Activated naive CD8-positive, alpha-beta T cell treated with anti-CD3 and anti-CD28 coated beads for 36 hours (primary cell): ENCODE measurements at regions not wholly inside any gene's neighbourhood (a gene's known extent, or its start where the extent isn't known, plus 50 kb on each side); places are given as distances from the start of the nearest gene placed in this dataset.

Source experiments
- DNase-seq: peaks from one replicate; pipeline ENCODE4 v3.0.0; 2021
- H3K27ac Mint-ChIP-seq: one replicate; pipeline ENCODE4 v1.8.0; 2022; ENCODE audit warnings: mild to moderate bottlenecking, moderate library complexity, mixed read lengths
- H3K27me3 Mint-ChIP-seq: one replicate; pipeline ENCODE4 v1.8.0; 2022; ENCODE audit warnings: mild to moderate bottlenecking, mixed read lengths
- H3K36me3 Mint-ChIP-seq: one replicate; pipeline ENCODE4 v1.8.0; 2021; ENCODE audit warnings: mild to moderate bottlenecking, mixed read lengths
- H3K4me1 Mint-ChIP-seq: one replicate; pipeline ENCODE4 v1.8.0; 2021; ENCODE audit warnings: mixed read lengths
- H3K4me3 Mint-ChIP-seq: one replicate; pipeline ENCODE4 v1.8.0; 2022; ENCODE audit warnings: mild to moderate bottlenecking, moderate library complexity, mixed read lengths
- H3K9me3 Mint-ChIP-seq: one replicate; pipeline ENCODE4 v1.8.0; 2022; ENCODE audit warnings: mixed read lengths

DNA sequence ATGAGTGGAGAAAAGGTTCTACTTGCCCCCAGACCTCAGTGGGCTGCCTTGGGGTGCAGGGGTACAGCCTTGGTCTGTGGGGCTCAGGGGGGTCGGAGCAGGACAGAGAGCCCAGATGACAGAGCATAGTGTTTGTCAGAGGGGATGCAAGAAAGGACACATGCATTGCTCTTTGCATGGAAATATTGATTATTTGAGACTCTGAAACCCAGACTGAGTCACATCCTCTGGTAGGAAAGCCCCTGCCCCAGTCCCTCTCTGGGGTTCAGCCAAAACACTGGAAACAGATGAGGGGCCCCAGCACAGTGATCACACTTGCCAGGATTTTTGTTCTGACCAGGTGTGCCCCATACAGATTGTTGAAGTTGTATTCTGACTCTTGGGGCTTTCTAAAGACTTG, 1094.4 kb downstream of the BCL11B start:
- H3K36me3 Mint-ChIP-seq: peaks cover 13% of the 10 kb centered on the region
- H3K4me1 Mint-ChIP-seq: peaks cover 93% of the 10 kb centered on the region

DNA sequence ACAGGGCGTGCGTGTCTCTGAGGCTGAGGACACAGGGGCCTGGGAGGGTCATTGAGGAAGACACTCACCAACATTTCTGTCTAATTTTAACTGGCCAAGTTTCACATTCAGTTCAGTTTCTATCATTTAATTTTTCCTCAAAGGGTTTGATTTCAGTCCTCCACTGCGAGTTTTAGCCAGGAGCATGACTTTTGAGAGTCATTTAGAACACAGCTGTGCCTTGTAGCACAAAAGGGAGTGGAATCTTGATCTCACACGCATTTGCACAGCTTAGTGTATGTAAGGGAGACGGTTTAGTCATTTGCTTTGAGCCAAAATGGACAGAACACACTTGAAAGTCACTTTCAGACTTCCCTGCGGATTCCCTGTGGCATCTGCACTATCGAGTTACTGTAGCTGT, 1090.8 kb downstream of the BCL11B start:
- H3K27ac Mint-ChIP-seq: peak overlapping the region; percentile 96
- no peak for DNase-seq
- no peaks in the 10 kb centered on the region for H3K27me3 Mint-ChIP-seq
- H3K36me3 Mint-ChIP-seq: peaks cover 21% of the 10 kb centered on the region
- peaks cover 92% of the 10 kb centered on the region for H3K4me1 Mint-ChIP-seq
- peaks cover 2% of the 10 kb centered on the region for H3K9me3 Mint-ChIP-seq
- H3K4me3 Mint-ChIP-seq: peak overlapping the region; percentile 16

More for the DNA sequence above, 1094.4 kb downstream of the BCL11B start:
- H3K27ac Mint-ChIP-seq: peak overlapping the region; percentile 95
- H3K27me3 Mint-ChIP-seq: no peaks in the 10 kb centered on the region
- H3K9me3 Mint-ChIP-seq: peaks cover 2% of the 10 kb centered on the region
- peak; percentile 83 for DNase-seq
- H3K4me3 Mint-ChIP-seq: peak overlapping the region; percentile 67

DNA sequence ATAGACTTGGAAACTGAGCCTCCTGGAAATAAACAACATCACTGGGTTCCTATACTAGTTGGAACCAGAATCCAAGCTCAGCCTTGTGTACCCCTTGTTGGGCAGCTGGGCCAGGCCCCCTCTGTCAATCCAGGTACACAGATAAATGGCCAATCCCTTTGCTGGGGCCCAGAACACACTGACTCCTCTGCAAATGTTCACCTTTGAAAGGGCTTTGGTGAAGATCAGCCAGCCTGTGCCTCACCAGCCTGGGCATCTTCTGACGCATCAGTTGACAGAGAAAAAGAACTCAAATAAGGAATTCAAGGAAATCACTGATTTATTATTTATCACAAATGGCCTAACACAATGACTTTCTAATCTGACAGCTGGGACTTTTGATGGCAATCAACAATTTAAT, 1090.2 kb downstream of the BCL11B start:
- H3K36me3 Mint-ChIP-seq: peaks cover 21% of the 10 kb centered on the region
- peak overlapping the region; percentile 96 for H3K27ac Mint-ChIP-seq
- H3K27me3 Mint-ChIP-seq: no peaks in the 10 kb centered on the region
- peaks cover 2% of the 10 kb centered on the region for H3K9me3 Mint-ChIP-seq
- H3K4me1 Mint-ChIP-seq: peaks cover 91% of the 10 kb centered on the region
- peak overlapping the region; percentile 24 for H3K4me3 Mint-ChIP-seq
- no peak for DNase-seq

DNA sequence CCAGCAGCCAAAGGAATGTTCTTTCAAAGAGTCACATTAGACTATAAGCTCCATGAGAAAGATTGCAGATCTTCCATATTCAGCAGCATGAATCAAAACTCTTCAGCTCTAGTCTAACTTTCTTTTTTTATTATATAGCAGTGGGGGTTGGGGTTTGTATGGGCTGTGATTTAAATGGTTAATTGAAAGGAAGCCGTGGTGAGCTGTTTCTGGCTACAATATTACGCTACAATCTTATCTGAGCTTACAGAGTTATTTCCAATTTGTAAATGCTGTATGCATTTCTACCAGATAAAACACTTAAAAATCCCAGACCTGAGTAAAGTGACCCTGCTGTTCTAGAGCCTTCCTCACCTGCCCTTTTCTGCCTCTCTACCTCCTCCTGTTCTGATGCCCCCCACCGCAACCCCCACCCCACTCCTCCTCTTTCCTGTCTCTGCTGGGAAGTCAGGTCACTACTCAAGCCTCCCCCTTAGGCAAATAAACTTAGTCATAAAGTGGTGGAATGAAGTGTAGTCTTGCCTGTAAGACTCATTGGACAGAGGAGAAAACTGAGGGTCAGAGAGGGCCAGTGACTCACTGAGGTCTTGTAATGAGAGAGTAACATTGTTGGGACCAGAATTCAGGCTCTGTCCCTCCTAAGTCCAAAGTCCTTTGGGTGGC, 1089.5 kb downstream of the BCL11B start:
- H3K4me3 Mint-ChIP-seq: peak overlapping the region; percentile 56
- H3K9me3 Mint-ChIP-seq: peaks cover 2% of the 10 kb centered on the region
- H3K4me1 Mint-ChIP-seq: peaks cover 91% of the 10 kb centered on the region
- H3K36me3 Mint-ChIP-seq: peaks cover 21% of the 10 kb centered on the region
- DNase-seq: peak; percentile 50
- peak overlapping the region; percentile 96 for H3K27ac Mint-ChIP-seq
- H3K27me3 Mint-ChIP-seq: no peaks in the 10 kb centered on the region

DNA sequence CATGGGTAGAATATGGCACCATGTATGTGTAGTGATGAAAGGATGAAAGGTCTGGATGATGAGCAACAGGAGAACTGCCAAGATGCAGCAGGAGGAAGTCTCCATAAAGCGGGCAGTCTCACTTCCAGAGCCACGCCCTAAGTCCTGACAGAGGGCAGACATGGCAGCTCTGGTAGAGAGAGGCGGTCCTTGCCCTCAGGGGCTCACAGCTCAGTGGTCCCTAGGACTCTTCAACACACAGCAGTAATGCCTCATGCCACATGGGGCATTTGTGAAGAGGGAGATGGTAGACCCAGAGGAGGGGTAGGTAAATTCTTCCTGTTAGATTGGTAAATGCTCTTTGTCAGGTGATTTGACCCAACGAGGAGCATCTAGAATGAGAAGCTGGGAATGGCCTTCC, 1088.4 kb downstream of the BCL11B start:
- Mint-ChIP-seq H3K9me3 (peaks cover under 1% of the 10 kb centered on the region), H3K4me1 (peaks cover 92% of the 10 kb centered on the region), H3K27ac (peak overlapping the region; percentile 96), H3K27me3 (no peaks in the 10 kb centered on the region), H3K36me3 (peaks cover 20% of the 10 kb centered on the region), H3K4me3 (peak overlapping the region; percentile 12)
- DNase-seq: no peak

DNA sequence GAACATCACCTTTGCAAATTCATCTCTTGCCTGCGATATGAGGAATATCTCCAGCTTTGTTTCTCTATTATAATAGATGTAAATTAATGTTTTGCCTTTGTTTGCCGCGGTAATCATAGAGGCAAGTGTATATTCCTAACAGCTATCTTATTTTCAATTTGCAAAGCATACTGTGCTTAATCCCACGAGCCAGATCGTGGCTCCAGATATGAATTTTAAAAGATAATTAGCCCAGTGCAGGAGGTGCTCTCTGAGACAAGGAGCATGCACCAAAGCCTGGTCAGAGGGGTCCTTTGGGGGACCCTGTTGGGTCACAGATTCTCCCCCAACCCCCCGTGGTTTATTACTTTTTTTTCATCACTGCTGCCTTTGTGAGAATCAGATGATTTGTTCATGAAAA, 1087.5 kb downstream of the BCL11B start:
- Mint-ChIP-seq H3K27me3 (no peaks in the 10 kb centered on the region), H3K27ac (peak overlapping the region; percentile 96), H3K4me1 (peaks cover 93% of the 10 kb centered on the region), H3K36me3 (peaks cover 15% of the 10 kb centered on the region), H3K4me3 (no peak overlapping the region), H3K9me3 (no peaks in the 10 kb centered on the region)
- DNase-seq: no peak

DNA sequence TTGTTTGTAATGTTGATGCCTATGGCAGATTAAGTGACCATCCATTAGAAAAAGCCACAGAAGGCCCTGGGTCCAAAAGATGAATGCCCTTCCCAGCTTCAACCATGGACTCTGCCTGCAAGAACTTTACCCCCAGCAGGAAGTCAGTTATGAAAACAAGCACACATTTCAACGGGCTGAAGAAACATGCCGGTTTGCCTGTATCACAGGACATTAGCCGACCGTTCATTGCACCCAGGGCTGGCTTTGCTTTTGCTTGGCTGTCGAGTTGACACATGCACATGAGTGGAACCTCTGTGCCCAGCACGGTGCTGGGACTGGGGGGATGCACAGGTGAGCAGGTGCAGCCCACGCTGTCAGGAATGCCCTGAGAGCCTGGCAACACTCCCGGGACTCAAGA, 1087.0 kb downstream of the BCL11B start:
- peaks cover 10% of the 10 kb centered on the region for H3K36me3 Mint-ChIP-seq
- H3K4me1 Mint-ChIP-seq: peaks cover 93% of the 10 kb centered on the region
- peak overlapping the region; percentile 96 for H3K27ac Mint-ChIP-seq
- no peak for DNase-seq
- H3K27me3 Mint-ChIP-seq: no peaks in the 10 kb centered on the region
- H3K9me3 Mint-ChIP-seq: no peaks in the 10 kb centered on the region
- H3K4me3 Mint-ChIP-seq: peak overlapping the region; percentile 57

DNA sequence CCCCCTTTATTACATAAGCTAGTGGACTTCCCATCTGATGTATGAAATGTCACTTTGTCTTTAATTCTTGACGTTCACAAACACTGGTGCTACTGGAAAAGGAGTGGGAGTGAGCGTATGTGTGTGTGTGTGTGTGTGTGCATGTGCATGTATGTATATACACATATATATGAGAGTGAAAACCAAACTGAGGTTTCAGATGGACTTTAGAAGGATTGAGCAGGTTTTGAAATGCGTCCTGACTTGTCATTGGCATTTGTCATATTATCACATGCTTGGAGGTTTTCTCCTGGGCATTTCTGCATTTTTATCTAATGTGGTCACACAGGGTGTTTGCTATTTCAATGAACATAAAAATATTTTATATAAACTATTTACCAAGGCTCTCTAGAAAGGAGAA, 1085.9 kb downstream of the BCL11B start:
- H3K27ac Mint-ChIP-seq: peak overlapping the region; percentile 96
- H3K36me3 Mint-ChIP-seq: peaks cover 14% of the 10 kb centered on the region
- DNase-seq: no peak
- peak overlapping the region; percentile 59 for H3K4me3 Mint-ChIP-seq
- peaks cover 96% of the 10 kb centered on the region for H3K4me1 Mint-ChIP-seq
- H3K9me3 Mint-ChIP-seq: peaks cover 3% of the 10 kb centered on the region
- no peaks in the 10 kb centered on the region for H3K27me3 Mint-ChIP-seq

DNA sequence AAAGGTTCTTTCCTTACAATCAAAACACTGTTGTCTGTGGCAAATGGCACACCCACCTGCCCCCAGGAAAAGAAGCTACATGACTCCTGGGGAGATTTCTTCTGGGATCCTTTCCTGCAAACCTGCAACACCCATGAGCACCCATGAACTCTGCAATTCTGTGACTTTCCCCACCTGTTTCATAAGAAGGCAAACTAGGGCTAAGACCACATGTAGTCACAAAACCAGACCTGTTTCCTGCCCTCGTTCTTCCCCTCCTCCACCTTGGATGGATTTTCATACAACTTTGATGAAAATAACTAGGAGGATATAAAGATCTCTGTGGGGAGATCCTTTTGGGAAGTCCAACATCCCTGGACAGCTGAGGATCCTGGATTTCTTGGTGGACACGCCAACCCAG, 1084.7 kb downstream of the BCL11B start:
- peak overlapping the region; percentile 92 for H3K27ac Mint-ChIP-seq
- H3K9me3 Mint-ChIP-seq: peaks cover 3% of the 10 kb centered on the region

DNA sequence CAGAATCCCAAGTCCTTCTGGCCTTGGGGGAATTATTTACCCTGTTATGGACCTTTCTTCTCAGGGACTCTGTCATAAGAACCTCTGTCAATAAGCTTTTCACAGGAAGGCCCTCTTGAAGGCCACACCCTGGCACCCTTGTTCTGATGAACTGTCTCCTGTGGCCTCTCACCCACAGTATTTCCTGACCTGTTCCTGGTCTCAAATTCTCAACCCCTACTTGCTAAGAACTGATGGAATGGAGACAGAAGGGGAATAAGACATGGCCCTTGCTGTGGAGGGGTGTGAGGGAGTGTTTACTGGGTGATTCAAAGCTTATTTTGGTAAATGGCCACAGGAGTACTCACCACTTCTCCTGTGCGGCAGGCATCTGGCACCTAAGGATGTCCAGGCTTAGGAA, 1082.9 kb downstream of the BCL11B start:
- peak overlapping the region; percentile 69 for H3K4me3 Mint-ChIP-seq
- H3K9me3 Mint-ChIP-seq: peaks cover 3% of the 10 kb centered on the region
- DNase-seq: no peak
- H3K27me3 Mint-ChIP-seq: no peaks in the 10 kb centered on the region
- H3K4me1 Mint-ChIP-seq: peaks cover 92% of the 10 kb centered on the region
- H3K27ac Mint-ChIP-seq: peak overlapping the region; percentile 92
- peaks cover 16% of the 10 kb centered on the region for H3K36me3 Mint-ChIP-seq

More for the DNA sequence above, 1084.7 kb downstream of the BCL11B start:
- Mint-ChIP-seq H3K4me1 (peaks cover 94% of the 10 kb centered on the region), H3K4me3 (no peak overlapping the region), H3K27me3 (no peaks in the 10 kb centered on the region), H3K36me3 (peaks cover 14% of the 10 kb centered on the region)
- DNase-seq: no peak

DNA sequence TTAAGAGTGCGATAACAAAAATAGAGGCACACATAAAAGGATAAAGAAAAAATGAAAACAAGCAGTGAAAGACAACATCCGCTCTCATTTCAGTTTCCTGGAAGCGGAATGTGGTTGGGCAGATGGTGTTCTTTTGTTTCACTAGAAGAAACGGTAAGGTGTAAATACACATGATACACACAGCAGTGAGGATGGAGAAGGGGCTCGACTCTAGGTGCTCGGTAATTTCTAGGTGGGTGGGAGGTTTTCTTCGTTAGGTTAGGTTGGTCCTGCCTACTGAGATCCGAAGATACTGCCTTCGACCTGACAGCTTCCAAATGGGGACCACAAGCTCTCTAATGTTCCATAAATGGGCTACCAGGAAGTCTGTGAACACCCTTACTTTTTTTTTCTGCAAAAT, 1082.5 kb downstream of the BCL11B start:
- no peak for DNase-seq
- Mint-ChIP-seq H3K36me3 (peaks cover 18% of the 10 kb centered on the region), H3K4me1 (peaks cover 92% of the 10 kb centered on the region), H3K9me3 (peaks cover 3% of the 10 kb centered on the region), H3K27me3 (no peaks in the 10 kb centered on the region), H3K4me3 (peak overlapping the region; percentile 69), H3K27ac (peak overlapping the region; percentile 92)

DNA sequence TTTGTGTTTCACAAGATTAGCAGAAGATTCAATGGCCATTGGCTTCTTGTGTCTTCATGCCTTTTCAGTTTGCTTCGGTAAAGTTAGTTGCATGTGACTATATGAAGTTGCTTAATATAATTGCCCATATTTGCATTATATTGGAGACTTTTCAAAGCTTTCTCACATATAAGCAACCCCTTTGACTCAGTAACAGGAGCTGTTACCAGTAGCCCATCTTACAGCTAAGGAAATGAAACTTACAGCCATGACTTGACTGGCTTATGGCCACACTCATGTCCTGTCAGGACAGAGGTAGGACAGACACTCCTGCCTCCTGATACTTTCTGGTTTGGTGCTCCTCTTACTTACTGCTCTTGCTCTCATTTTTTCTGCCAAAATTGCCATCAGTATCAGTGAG, 1082.1 kb downstream of the BCL11B start:
- H3K27ac Mint-ChIP-seq: peak overlapping the region; percentile 92
- peaks cover 3% of the 10 kb centered on the region for H3K9me3 Mint-ChIP-seq
- peaks cover 93% of the 10 kb centered on the region for H3K4me1 Mint-ChIP-seq

DNA sequence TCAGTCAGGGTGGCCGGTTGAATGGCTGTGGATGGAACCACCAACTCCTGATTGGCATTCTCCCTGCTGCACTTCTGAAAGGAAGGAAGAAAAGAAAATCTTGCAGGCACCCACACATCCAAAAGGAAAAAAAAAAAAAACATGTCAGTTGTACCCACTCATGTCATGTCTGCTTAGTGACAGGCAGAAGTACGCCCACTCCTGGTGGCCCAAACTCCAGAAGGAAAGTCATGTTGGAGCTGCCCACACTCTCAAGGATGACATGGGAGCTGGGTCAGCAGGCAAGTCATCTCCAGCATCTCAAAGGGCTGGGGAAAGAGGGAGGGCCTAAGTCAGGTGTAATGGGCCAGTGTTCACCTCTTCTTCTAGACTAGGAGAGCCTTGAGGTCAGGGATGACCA, 1079.1 kb downstream of the BCL11B start:
- peak overlapping the region; percentile 92 for H3K27ac Mint-ChIP-seq
- H3K4me3 Mint-ChIP-seq: no peak overlapping the region
- H3K36me3 Mint-ChIP-seq: peaks cover 18% of the 10 kb centered on the region
- no peaks in the 10 kb centered on the region for H3K27me3 Mint-ChIP-seq
- H3K4me1 Mint-ChIP-seq: peaks cover 90% of the 10 kb centered on the region
- H3K9me3 Mint-ChIP-seq: peaks cover 3% of the 10 kb centered on the region
- no peak for DNase-seq

More for the DNA sequence above, 1082.1 kb downstream of the BCL11B start:
- Mint-ChIP-seq H3K36me3 (peaks cover 19% of the 10 kb centered on the region), H3K27me3 (no peaks in the 10 kb centered on the region), H3K4me3 (peak overlapping the region; percentile 69)
- DNase-seq: no peak

DNA sequence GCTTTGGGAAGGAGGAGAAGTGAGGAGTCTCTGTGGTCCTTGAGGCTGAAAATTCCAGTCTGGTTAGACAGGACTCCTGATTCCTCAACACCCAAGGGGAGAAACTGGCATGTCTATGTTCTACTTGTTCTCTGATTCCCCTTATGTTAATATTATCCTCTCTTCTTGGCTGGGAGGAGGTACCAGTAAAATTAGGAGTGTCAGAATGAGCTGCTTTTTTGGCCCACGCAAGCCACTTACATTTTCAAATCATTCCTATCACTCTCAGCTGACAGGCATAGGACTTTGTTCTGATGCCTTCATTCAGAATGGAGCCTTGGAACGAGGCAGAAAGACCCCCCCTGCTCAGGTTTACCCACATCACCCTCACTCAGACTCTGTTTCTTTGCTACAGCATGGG, 1077.2 kb downstream of the BCL11B start:
- H3K27ac Mint-ChIP-seq: peak overlapping the region; percentile 82
- DNase-seq: no peak
- peaks cover 90% of the 10 kb centered on the region for H3K4me1 Mint-ChIP-seq
- H3K36me3 Mint-ChIP-seq: peaks cover 18% of the 10 kb centered on the region
- H3K4me3 Mint-ChIP-seq: no peak overlapping the region
- H3K9me3 Mint-ChIP-seq: peaks cover 3% of the 10 kb centered on the region
- no peaks in the 10 kb centered on the region for H3K27me3 Mint-ChIP-seq

DNA sequence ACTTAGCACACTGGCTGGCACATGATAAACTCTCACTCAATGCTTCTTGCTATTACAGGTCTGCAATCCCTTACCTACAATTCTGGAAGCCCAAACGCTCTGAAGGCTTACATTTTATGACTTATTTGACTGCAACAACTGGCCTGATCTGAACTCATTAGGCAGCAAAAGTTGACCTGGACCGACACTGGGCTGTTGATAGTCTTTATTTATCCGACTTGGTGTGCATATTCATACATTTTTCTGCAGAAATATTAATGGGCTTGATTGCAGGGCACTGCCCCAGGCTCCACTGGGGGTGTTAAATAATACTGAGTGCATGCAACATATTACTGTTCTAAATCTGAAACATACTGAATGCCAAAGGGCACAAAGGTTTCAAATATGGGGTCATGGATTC, 1076.7 kb downstream of the BCL11B start:
- DNase-seq: no peak
- Mint-ChIP-seq H3K4me3 (peak overlapping the region; percentile 36), H3K27me3 (no peaks in the 10 kb centered on the region), H3K4me1 (peaks cover 90% of the 10 kb centered on the region), H3K36me3 (peaks cover 18% of the 10 kb centered on the region), H3K9me3 (peaks cover 3% of the 10 kb centered on the region), H3K27ac (peak overlapping the region; percentile 82)

DNA sequence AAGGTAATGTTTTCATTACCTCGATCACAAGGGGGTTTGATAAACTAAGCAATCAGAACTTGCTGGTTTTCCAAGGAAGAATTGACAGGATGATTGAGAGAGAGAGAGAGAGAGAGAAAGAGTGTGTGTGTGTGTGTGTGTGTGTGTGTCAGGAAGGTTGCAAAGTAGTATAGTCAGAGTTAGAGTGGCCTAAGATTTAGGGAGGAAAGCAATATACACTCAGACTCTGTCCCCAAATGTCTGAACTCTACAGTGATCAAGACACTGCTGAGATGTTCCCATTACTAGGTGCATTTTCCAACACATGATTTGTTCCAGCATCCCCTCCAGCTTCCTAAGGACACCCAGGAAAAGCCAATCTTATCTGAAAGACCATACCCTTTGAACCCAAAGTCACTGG, 1074.1 kb downstream of the BCL11B start:
- Mint-ChIP-seq H3K27ac (peak overlapping the region; percentile 52), H3K4me1 (peaks cover 84% of the 10 kb centered on the region), H3K27me3 (no peaks in the 10 kb centered on the region), H3K4me3 (peak overlapping the region; percentile 16), H3K9me3 (no peaks in the 10 kb centered on the region), H3K36me3 (peaks cover 9% of the 10 kb centered on the region)
- no peak for DNase-seq
